Liver (tissue), 8 donors: ENCODE measurements at regions not wholly inside any gene's neighbourhood (a gene's known extent, or its start where the extent isn't known, plus 50 kb on each side); places are given as distances from the start of the nearest gene placed in this dataset.

Source experiments
- DNase-seq: peaks from one replicate; pipeline ENCODE4 v3.0.0-alpha.2; 2017; ENCODE audit warnings: low spot score
- H3K27ac ChIP-seq, 2 donors: one replicate each; pipeline ENCODE4 v1.7.0; 2013; ENCODE audit warnings: inconsistent platforms in 2 of 2, low read length in 2 of 2, control low read depth in 1 of 2, low read depth in 1 of 2, mild to moderate bottlenecking in 1 of 2
- H3K27me3 ChIP-seq, 4 donors: one replicate each; pipeline versions ENCODE4 v1.6.1 to v1.7.0; 2013; ENCODE audit warnings: low read length in 3 of 4, inconsistent platforms in 1 of 4, mild to moderate bottlenecking in 1 of 4, moderate library complexity in 1 of 4; ENCODE audit not compliant: control insufficient read depth in 4 of 4, insufficient read depth in 4 of 4
- H3K36me3 ChIP-seq, 4 donors: one replicate each; pipeline versions ENCODE4 v1.6.1 to v1.7.0; 2013; ENCODE audit warnings: low read length in 3 of 4, mild to moderate bottlenecking in 3 of 4, low read depth in 1 of 4, moderate library complexity in 1 of 4; ENCODE audit not compliant: control insufficient read depth in 4 of 4, insufficient read depth in 3 of 4
- H3K4me1 ChIP-seq, 4 donors: one replicate each; pipeline versions ENCODE4 v1.6.1 to v1.7.0; 2013; ENCODE audit warnings: low read length in 3 of 4, mild to moderate bottlenecking in 3 of 4, moderate library complexity in 1 of 4; ENCODE audit not compliant: control insufficient read depth in 4 of 4, insufficient read depth in 4 of 4
- H3K4me3 ChIP-seq, 3 donors: one replicate each; pipeline versions ENCODE4 v1.6.1 to v1.7.0; 2013; ENCODE audit warnings: low read length in 3 of 3, control low read depth in 1 of 3, low read depth in 1 of 3, mild to moderate bottlenecking in 1 of 3
- H3K9ac ChIP-seq, 2 donors: one replicate each; pipeline ENCODE4 v1.7.0; 2013; ENCODE audit warnings: low read length in 2 of 2, mild to moderate bottlenecking in 2 of 2, moderate library complexity in 2 of 2, control low read depth in 1 of 2, low read depth in 1 of 2
- H3K9me3 ChIP-seq, 4 donors: one replicate each; pipeline versions ENCODE4 v1.6.1 to v1.7.0; 2013; ENCODE audit warnings: low read length in 3 of 4; ENCODE audit not compliant: control insufficient read depth in 4 of 4
- CTCF ChIP-seq: fragments of 150-350 bp; IDR thresholded peaks from 2 replicates; pipeline ENCODE4 v1.5.1; 2017; ENCODE audit warnings: improper control_type of control experiment, low read depth, low read length; ENCODE audit not compliant: missing input control
- EGR1 ChIP-seq, 2 donors: IDR thresholded peaks; 2 replicates each; pipeline ENCODE4 v1.6.1; 2016 to 2018; ENCODE audit warnings: antibody characterized with exemption in 2 of 2, low read depth in 2 of 2
- FOXA2 ChIP-seq: IDR thresholded peaks from 2 replicates; pipeline ENCODE4 v1.6.1; 2016; ENCODE audit warnings: antibody characterized with exemption
- HNF4A ChIP-seq, 2 donors: conservative IDR thresholded peaks; 2 replicates each; pipeline ENCODE4 v1.6.1; 2016; ENCODE audit warnings: antibody characterized with exemption in 2 of 2, mild to moderate bottlenecking in 2 of 2
- HNF4G ChIP-seq: IDR thresholded peaks from 2 replicates; pipeline ENCODE4 v1.6.1; 2016; ENCODE audit warnings: antibody characterized with exemption
- JUND ChIP-seq, 2 donors: IDR thresholded peaks; 2 replicates each; pipeline ENCODE4 v1.6.1; 2016; ENCODE audit warnings: antibody characterized with exemption in 2 of 2
- NR2F2 ChIP-seq: IDR thresholded peaks from 2 replicates; pipeline ENCODE4 v1.6.1; 2016; ENCODE audit warnings: antibody characterized with exemption
- REST ChIP-seq: IDR thresholded peaks from 2 replicates; pipeline ENCODE4 v1.6.1; 2016; ENCODE audit warnings: antibody characterized with exemption, mild to moderate bottlenecking
- RXRA ChIP-seq, 2 donors: IDR thresholded peaks; 2 replicates each; pipeline ENCODE4 v1.6.1; 2017 to 2018; ENCODE audit warnings: antibody characterized with exemption in 2 of 2, mild to moderate bottlenecking in 1 of 2
- SP1 ChIP-seq: IDR thresholded peaks from 2 replicates; pipeline ENCODE4 v1.6.1; 2018; ENCODE audit warnings: antibody characterized with exemption, mild to moderate bottlenecking
- TAF1 ChIP-seq: conservative IDR thresholded peaks from 2 replicates; pipeline ENCODE4 v1.6.1; 2016; ENCODE audit warnings: antibody characterized with exemption, mild to moderate bottlenecking
- YY1 ChIP-seq: IDR thresholded peaks from 2 replicates; pipeline ENCODE4 v1.6.1; 2016; ENCODE audit warnings: antibody characterized with exemption, mild to moderate bottlenecking
- WGBS: extraction: QIAGEN DNeasy Blood & Tissue Kit; methylation state at CpG from one replicate; pipeline ENCODE4 v1.1.7; 2013; 5-methylcytosine and 5-hydroxymethylcytosine counted together
- TF ChIP-seq, protein P1 (sequence below): IDR thresholded peaks from 2 replicates; pipeline ENCODE4 v1.6.1; 2016; ENCODE audit warnings: antibody characterized with exemption
- TF ChIP-seq, protein P2 (sequence below): IDR thresholded peaks from 2 replicates; pipeline ENCODE4 v1.6.1; 2016; ENCODE audit warnings: antibody characterized with exemption
- donor health status: healthy.
- donor health status: healthy.
- donor health status: healthy.
- donor health status: healthy.
- donor health status: healthy.

- Histone ChIP-seq H3K4me3 (no peak overlapping the region), H3K27me3 (peaks cover 0 to 4% (median 0%) of the 10 kb centered on the region in 4 donors), H3K4me1 (no peaks in the 10 kb centered on the region), H3K9me3 (peaks cover 0 to 3% (median 2%) of the 10 kb centered on the region in 4 donors), H3K27ac (no peak overlapping the region), H3K36me3 (no peaks in the 10 kb centered on the region), H3K9ac (no peak overlapping the region)
- TF ChIP-seq FOXA2: no peak
- TF ChIP-seq HNF4A (conservative IDR thresholded peaks at IDR 0.05): no peak
- TF ChIP-seq TAF1: no peak
- TF ChIP-seq REST: no peak
- TF ChIP-seq RXRA (IDR thresholded peaks at IDR 0.05): no peak
- TF ChIP-seq SP1: no peak
- TF ChIP-seq YY1: no peak
- TF ChIP-seq EGR1 (IDR thresholded peaks at IDR 0.05; ENCODE audit: low read depth in 2 of 2): no peak
- no peak for DNase-seq
- 79% methylated on average over 6 of the region's 6 CpGs for WGBS
Observed at GRCh38 chr3:45317710-45318109, 70.7 kb upstream of the LARS2 start.

- Histone ChIP-seq H3K36me3 (no peaks in the 10 kb centered on the region), H3K4me3 (no peak overlapping the region), H3K9ac (no peak overlapping the region), H3K9me3 (peaks cover 0 to 3% (median 2%) of the 10 kb centered on the region in 4 donors), H3K27me3 (no peaks in the 10 kb centered on the region), H3K4me1 (no peaks in the 10 kb centered on the region), H3K27ac (no peak overlapping the region)
- DNase-seq: no peak
- WGBS: 89% methylated on average over 2 of the region's 2 CpGs
- TF ChIP-seq EGR1 (IDR thresholded peaks at IDR 0.05; ENCODE audit: low read depth in 2 of 2): no peak
- TF ChIP-seq, protein P1, sequence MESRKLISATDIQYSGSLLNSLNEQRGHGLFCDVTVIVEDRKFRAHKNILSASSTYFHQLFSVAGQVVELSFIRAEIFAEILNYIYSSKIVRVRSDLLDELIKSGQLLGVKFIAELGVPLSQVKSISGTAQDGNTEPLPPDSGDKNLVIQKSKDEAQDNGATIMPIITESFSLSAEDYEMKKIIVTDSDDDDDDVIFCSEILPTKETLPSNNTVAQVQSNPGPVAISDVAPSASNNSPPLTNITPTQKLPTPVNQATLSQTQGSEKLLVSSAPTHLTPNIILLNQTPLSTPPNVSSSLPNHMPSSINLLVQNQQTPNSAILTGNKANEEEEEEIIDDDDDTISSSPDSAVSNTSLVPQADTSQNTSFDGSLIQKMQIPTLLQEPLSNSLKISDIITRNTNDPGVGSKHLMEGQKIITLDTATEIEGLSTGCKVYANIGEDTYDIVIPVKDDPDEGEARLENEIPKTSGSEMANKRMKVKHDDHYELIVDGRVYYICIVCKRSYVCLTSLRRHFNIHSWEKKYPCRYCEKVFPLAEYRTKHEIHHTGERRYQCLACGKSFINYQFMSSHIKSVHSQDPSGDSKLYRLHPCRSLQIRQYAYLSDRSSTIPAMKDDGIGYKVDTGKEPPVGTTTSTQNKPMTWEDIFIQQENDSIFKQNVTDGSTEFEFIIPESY: no peak
- no peak for TF ChIP-seq NR2F2
- no peak for TF ChIP-seq TAF1
- no peak for TF ChIP-seq JUND (IDR thresholded peaks at IDR 0.05)
- no peak for TF ChIP-seq FOXA2
- TF ChIP-seq HNF4G: no peak
- TF ChIP-seq, protein P2, sequence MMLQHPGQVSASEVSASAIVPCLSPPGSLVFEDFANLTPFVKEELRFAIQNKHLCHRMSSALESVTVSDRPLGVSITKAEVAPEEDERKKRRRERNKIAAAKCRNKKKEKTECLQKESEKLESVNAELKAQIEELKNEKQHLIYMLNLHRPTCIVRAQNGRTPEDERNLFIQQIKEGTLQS: no peak
- TF ChIP-seq CTCF: no peak
Observed at GRCh38 chr3:45318689-45319088, 69.7 kb upstream of the LARS2 start.
